HG03469 (cell line): ENCODE measurements at regions not wholly inside any gene's neighbourhood (a gene's known extent, or its start where the extent isn't known, plus 50 kb on each side); places are given as distances from the start of the nearest gene placed in this dataset.
A peak's percentile ranks its signal among the peaks of the same experiment; 100 is the strongest.

Experiments used
- ATAC-seq: cut with Tn5 transposase; IDR thresholded peaks from one replicate; pipeline ENCODE4 v1.9.1; 2021; ENCODE audit warnings: mild to moderate bottlenecking, moderate library complexity, moderate number of reproducible peaks; ENCODE audit not compliant: unreplicated experiment

DNA sequence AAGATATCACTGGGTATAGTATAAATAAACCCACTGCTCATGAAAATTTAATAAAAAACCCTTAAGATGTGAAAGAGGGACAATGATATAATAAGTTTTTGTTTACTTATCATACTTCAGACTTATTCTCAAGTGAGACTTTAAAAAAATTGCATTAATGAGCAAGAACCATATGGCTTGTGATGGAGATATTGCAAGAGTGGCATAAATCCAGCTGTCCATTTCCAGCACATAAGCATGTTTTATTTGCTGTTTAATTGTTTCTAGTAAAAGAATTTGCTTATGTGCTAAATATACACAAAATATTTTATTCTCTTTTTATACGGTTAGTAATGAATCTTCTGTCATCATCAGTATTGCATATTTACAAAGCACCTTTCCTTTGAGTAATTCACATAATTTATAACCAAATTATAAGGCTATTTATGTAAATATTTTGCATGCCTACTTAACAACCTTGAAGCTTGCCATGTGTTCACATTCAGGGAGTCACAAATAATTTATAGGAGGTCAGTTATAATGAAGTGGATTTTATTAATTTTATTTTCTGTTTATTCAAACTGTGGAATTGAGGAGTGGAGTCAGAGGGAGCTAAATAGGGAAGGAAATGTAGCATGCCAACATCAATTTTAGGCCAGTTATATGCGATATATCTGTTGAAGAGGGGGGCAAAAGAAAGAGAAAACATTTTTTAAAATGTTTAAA is 318.5 kb upstream of the CWC22 start:
- no peak for ATAC-seq

GRCh38 chr2:180324182-180324581 is 317.1 kb upstream of the CWC22 start:
- ATAC-seq: no peak

- no peak for ATAC-seq
Measured at GRCh38 chr2:180322781-180323180, 315.7 kb upstream of the CWC22 start.

DNA sequence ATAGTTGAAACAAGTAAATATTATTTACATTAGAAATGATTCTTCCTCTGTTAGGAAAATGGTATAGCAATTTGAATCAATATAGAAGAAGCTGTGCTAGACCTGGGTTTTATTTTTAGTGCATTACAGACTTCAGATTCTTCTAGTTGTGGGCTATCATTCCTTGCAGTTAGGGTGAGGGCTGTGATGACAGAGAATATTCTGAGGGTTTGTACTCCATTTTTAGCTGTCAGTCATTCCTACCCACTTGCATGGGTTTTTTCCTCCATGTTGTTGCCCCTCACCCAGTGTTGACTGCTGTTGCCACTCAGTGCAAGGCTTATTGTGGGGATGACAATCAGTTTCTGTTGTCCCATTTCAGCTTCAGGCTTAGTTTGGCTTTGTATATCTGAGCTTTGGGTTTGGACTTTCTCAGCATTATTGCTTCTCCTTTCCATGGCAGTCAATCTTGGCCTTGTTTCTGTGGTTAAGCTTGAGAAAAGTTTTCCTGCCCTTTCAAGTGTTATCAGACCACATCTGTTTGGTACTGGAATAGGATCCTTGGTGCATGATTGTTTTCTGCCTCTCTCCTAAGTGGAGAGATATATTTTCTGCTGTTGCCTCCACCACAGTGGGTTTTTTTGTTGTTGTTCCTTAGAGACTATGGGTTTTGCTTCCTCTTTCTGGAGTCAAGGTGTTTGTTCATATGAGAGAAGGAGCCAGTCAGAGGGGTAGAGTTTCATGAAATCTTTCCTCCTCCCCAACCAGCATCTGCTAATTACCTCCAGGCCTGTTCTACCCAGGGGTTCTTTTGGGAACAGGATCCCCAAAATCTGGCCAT is 312.7 kb upstream of the CWC22 start:
- ATAC-seq: peak; percentile 97

- ATAC-seq: no peak
Measured at GRCh38 chr2:180314086-180314485, 307.0 kb upstream of the CWC22 start.

- ATAC-seq: no peak
Measured at GRCh38 chr2:180312542-180312941, 305.4 kb upstream of the CWC22 start.

DNA sequence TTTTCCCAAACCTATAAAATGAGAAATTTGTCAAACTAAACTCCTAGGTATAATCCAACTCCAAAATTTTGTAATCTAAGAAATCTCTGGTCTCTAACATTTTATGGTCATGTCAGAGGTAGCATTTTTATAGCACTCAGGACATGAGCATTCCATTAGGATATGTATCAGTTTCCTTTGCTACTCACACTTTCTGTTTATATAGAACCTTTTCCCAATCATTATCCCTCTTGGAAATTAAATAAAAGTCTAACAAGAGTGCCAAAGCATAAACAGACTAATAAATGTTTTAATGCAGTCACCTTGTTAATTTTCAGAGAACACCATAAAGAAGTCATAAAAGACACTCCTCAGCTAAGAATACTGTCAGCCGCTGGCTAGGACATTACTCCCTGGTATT is 300.0 kb upstream of the CWC22 start:
- ATAC-seq: no peak

- no peak for ATAC-seq
Measured at GRCh38 chr2:180306346-180306745, 299.2 kb upstream of the CWC22 start.

- ATAC-seq: no peak
Measured at GRCh38 chr2:180291552-180292421, 284.7 kb upstream of the CWC22 start.

- ATAC-seq: no peak
Measured at GRCh38 chr2:180291060-180291459, 284.0 kb upstream of the CWC22 start.

GRCh38 chr2:180289627-180290026 is 282.5 kb upstream of the CWC22 start:
- no peak for ATAC-seq

GRCh38 chr2:180279581-180279980 is 272.5 kb upstream of the CWC22 start:
- ATAC-seq: no peak

GRCh38 chr2:180276733-180277132 is 269.6 kb upstream of the CWC22 start:
- ATAC-seq: no peak

- no peak for ATAC-seq
Measured at GRCh38 chr2:180268006-180268405, 260.9 kb upstream of the CWC22 start.

DNA sequence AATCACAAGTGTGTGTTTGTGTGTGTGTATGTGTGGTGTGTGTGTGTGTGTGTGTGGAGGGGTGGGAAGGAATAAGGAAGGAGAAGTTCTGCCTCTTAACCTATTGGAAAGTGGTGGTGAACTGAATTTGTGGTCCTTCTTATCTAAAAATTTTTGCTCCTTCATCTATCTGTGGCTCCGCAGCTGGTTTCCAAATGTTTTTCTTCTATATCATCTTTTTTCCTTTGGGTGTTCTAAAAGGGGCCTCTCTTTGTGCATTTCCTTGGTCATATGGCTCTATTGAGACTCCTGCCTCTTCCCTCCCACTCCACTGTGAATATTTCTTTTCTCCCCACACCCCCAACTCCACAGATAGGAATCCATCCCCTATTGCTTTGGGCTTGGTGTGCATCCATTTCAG is 254.9 kb upstream of the CWC22 start:
- ATAC-seq: no peak

- no peak for ATAC-seq
Measured at GRCh38 chr2:180258579-180258978, 251.5 kb upstream of the CWC22 start.

DNA sequence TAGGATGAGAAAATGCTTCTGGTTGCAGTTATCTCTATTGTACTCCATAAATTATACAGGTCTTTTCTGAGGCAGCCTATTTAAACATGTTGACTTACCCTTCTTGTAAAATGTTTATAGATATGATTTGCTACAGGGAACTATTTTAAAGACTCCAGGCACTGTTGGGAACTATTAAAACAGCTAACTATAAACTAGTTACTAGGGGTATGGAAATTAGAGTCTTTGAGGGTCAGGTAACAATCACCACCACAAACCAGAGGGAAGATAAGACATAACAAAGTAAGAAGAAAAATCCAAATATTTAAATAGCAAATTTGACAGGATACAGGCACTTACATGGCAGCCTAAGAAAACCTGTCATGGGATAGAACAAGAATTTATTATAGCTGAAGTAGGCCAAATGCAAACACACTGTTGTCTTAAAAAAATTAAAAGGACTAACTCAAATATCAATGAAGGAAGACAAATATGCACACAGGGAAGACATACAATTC is 251.0 kb upstream of the CWC22 start:
- ATAC-seq: no peak

DNA sequence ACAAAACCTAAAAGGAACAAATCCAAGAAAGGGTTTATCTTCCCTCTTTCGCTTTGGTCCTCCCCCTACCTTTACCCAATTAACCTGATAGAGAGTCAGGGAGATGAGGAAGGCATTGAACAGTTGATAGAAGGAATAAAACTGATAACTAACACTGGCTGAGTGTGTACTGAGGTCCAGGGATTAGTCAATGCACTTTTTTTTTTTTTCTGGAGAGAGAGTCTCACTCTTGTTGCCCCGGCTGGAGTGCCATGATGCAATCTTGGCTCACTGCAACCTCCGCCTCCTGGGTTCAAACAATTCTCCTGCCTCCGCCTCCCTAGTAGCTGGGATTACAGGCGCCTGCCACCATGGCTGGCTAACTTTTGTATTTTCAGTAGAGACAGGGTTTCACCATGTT is 250.2 kb upstream of the CWC22 start:
- no peak for ATAC-seq

DNA sequence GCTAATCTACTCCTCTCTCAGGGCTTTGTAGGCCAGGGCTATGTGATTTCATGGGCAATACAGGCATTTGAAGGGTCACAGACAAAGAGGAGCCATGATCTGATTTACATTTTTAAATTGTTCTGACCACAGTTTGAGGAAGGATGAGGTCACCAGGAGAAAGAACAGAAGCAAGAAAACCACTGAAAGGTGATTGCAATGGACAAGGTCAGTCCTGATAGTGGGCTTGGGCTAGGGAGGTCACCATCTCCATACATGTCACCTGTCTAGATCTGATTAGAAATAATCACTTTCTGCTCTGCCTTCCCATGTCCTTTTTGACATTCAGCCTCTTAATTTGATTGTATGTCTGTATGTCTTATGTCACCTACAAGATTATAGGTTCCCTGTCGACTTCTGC is 248.9 kb upstream of the CWC22 start:
- no peak for ATAC-seq

DNA sequence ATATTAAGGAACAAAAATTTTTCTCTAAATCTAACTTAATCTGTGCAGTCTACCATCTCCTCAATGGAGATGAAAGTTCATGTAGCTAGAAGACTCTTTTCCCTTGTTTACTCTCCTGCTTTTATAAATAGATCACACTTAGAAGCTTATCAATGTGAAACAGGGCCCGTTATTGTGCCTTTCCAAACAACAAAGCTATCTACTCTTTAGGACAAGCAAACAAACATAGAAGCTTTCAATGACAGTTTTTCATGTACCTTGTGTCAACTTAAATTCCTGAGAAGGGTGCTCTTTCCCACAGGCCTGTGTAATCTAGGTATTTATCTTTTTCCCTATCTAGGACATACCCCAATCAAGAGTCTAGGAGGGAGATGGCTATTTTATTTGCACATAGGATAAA is 247.8 kb upstream of the CWC22 start:
- ATAC-seq: no peak

- ATAC-seq: no peak
Measured at GRCh38 chr2:180247658-180248057, 240.6 kb upstream of the CWC22 start.
